ENCODE measurements at regions not wholly inside any gene's neighbourhood (a gene's known extent, or its start where the extent isn't known, plus 50 kb on each side); places are given as distances from the start of the nearest gene placed in this dataset.

DNA sequence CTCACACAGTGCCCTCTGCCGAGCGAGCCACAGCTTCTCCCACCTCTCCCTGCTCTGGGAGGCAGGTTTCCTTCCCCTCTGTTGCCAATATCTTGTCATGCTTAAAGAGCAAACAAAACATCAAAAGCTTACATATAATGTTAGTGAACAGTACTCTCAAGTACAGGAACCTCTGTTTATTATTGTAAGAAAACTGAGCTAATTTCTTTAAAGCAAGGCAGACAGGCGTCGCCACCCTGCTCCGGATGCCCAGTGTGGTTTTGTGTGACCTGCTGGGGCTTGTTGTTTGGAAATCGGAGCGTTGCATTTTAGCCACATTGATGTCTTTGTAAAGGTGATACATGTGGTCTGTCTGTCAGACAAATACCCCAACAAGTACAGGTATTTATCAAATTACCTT, 401.4 kb upstream of the IRX1 start:
- no peak overlapping the region for H3K4me3 Mint-ChIP-seq
- H3K27me3 Mint-ChIP-seq = peaks cover 48% of the 10 kb centered on the region
- H3K9me3 Mint-ChIP-seq = no peaks in the 10 kb centered on the region
- TF ChIP-seq, protein P1, sequence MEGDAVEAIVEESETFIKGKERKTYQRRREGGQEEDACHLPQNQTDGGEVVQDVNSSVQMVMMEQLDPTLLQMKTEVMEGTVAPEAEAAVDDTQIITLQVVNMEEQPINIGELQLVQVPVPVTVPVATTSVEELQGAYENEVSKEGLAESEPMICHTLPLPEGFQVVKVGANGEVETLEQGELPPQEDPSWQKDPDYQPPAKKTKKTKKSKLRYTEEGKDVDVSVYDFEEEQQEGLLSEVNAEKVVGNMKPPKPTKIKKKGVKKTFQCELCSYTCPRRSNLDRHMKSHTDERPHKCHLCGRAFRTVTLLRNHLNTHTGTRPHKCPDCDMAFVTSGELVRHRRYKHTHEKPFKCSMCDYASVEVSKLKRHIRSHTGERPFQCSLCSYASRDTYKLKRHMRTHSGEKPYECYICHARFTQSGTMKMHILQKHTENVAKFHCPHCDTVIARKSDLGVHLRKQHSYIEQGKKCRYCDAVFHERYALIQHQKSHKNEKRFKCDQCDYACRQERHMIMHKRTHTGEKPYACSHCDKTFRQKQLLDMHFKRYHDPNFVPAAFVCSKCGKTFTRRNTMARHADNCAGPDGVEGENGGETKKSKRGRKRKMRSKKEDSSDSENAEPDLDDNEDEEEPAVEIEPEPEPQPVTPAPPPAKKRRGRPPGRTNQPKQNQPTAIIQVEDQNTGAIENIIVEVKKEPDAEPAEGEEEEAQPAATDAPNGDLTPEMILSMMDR (conservative IDR thresholded peaks at IDR 0.05) = no peak
- peaks cover 25% of the 10 kb centered on the region for H3K4me1 Mint-ChIP-seq (ENCODE audit: unreplicated experiment)
- no peak for DNase-seq (ENCODE audit: extremely low spot score, unreplicated experiment)
- H3K36me3 Mint-ChIP-seq = no peaks in the 10 kb centered on the region
- no peak overlapping the region for H3K27ac Mint-ChIP-seq

DNA sequence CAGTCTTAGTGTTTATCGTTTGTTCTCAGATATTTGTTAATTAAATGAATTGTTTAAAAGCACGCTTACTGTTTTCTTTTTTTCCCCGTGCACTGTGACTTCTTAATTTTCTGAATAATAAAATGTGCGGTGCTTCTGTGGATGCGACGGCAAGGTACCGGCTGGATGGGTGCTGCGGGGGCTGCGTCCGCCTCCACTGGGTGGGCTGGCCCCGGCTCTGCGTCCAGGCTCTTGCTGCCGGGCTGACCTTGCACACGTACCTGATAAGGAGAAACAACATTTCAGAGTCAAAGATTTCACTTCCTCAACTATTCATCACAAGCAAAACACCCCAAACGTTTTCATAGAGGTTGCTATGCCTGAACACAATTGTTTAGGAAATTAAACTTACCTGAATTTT, 404.0 kb upstream of the IRX1 start:
- no peaks in the 10 kb centered on the region for H3K9me3 Mint-ChIP-seq
- H3K27ac Mint-ChIP-seq = no peak overlapping the region
- no peak for DNase-seq (ENCODE audit: extremely low spot score, unreplicated experiment)
- TF ChIP-seq, protein P1 (conservative IDR thresholded peaks at IDR 0.05) = no peak
- H3K36me3 Mint-ChIP-seq = no peaks in the 10 kb centered on the region
- peaks cover 18% of the 10 kb centered on the region for H3K4me1 Mint-ChIP-seq (ENCODE audit: unreplicated experiment)
- no peak overlapping the region for H3K4me3 Mint-ChIP-seq
- H3K27me3 Mint-ChIP-seq = peaks cover 32% of the 10 kb centered on the region

DNA sequence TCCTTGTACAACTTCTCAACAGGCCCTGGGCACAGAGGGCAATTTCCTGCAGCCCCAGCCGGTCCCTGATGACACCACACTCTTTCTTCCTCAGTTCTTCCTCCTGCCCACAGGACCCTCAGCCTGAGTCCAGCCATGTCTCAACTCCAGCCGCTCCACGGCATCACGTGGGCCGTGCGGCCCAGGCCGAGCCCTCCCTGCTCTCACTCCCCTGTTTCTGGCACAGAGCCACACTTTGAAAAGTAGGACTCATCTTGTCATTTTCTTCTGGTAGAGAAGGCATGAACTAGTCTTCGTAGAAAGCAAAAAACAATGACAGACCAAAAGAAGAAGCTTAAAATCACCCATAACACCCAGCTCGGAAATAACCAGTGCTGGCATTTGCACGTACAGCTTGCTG, 404.7 kb upstream of the IRX1 start:
- no peak overlapping the region for H3K4me3 Mint-ChIP-seq

DNA sequence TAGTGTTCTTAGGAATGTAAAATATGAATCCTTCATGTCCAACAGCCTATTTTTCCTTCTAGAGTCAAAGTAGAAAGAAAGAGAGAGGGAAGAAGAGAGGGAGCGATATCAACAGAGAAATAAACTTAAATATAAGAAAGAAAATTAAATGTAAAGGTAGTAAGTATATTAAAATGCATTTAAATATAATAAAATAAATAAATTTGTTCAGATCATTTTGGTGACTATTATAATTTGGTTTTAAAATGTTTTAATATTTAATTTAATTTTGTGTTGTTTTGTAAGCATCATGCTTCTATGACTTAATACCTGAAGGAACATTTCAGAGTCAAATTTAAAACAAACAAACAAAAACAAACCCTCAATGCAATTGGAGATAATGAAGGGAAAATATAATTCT, 405.2 kb upstream of the IRX1 start:
- DNase-seq (ENCODE audit: extremely low spot score, unreplicated experiment) = no peak
- no peak overlapping the region for H3K4me3 Mint-ChIP-seq
- TF ChIP-seq, protein P1 (conservative IDR thresholded peaks at IDR 0.05) = no peak
- H3K9me3 Mint-ChIP-seq = no peaks in the 10 kb centered on the region
- H3K4me1 Mint-ChIP-seq (ENCODE audit: unreplicated experiment) = peaks cover 17% of the 10 kb centered on the region
- no peaks in the 10 kb centered on the region for H3K36me3 Mint-ChIP-seq
- H3K27ac Mint-ChIP-seq = no peak overlapping the region
- H3K27me3 Mint-ChIP-seq = peaks cover 30% of the 10 kb centered on the region

More for the DNA sequence above, 404.7 kb upstream of the IRX1 start:
- peaks cover 18% of the 10 kb centered on the region for H3K4me1 Mint-ChIP-seq (ENCODE audit: unreplicated experiment)
- DNase-seq (ENCODE audit: extremely low spot score, unreplicated experiment) = no peak
- H3K36me3 Mint-ChIP-seq = no peaks in the 10 kb centered on the region
- TF ChIP-seq, protein P1 (conservative IDR thresholded peaks at IDR 0.05) = no peak
- H3K27ac Mint-ChIP-seq = no peak overlapping the region
- peaks cover 32% of the 10 kb centered on the region for H3K27me3 Mint-ChIP-seq
- no peaks in the 10 kb centered on the region for H3K9me3 Mint-ChIP-seq

DNA sequence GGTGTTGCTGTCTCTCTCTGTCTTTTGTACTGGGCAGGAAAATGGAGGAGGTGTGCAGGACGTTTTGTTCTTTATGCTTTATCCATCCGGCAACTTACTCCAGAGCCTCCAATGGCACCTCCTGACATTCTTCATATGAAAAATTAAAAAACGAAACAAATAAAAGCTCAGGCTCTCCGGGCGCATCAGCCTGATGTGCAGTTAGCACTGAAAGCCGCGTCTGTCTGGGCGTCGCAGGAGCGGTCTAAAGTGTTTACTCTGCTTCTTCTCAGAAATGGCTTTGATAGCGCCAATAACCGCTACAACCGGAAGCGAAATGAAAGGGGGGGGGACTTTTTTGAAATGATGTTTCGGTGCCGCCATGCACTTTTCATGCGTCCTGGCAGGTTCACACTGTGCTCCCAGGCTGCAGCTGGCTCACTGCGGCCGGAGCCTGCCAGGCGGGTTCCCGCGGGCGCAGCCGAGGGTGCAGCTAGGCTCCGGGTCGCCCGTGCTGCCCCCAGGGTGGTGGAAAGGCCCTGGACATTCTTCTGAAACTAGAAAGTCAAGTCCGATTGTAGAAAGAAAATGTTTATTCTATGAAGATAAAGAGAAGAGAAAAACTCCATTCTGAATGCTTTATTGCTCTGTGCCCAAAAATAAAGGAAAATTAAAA, 407.7 kb upstream of the IRX1 start:
- Mint-ChIP-seq H3K27ac (no peak overlapping the region), H3K4me1 (ENCODE audit: unreplicated experiment) (no peaks in the 10 kb centered on the region), H3K4me3 (no peak overlapping the region), H3K9me3 (no peaks in the 10 kb centered on the region), H3K27me3 (peaks cover 40% of the 10 kb centered on the region), H3K36me3 (no peaks in the 10 kb centered on the region)
- no peak for DNase-seq (ENCODE audit: extremely low spot score, unreplicated experiment)
- TF ChIP-seq, protein P1 (conservative IDR thresholded peaks at IDR 0.05) = no peak

Data from type B pancreatic cell (in vitro differentiated cells).